ENCODE measurements at regions not wholly inside any gene's neighbourhood (a gene's known extent, or its start where the extent isn't known, plus 50 kb on each side); places are given as distances from the start of the nearest gene placed in this dataset.

GRCh38 chr9:113668061-113668460 lies 204.5 kb downstream of the RGS3 start:
- Histone ChIP-seq H4K5ac (ENCODE audit: insufficient read length, low read depth, low read length) (no peak overlapping the region), H3K4me3 (ENCODE audit: extremely low read depth in 1 of 4, insufficient read depth in 2 of 4, low read depth in 3 of 4, low read length in 4 of 4) (no peak overlapping the region), H2AK5ac (ENCODE audit: low read depth, low read length) (no peak overlapping the region), H3K23me2 (ENCODE audit: low read depth, low read length) (no peaks in the 10 kb centered on the region), H3K56ac (replicated peaks; ENCODE audit: insufficient read length, low read depth, low read length) (no peak overlapping the region), H3K23ac (ENCODE audit: insufficient read length) (no peak overlapping the region), H4K91ac (replicated peaks; ENCODE audit: insufficient read length, low read length) (no peak overlapping the region), H4K20me1 (replicated peaks in 1 of 2; ENCODE audit: control insufficient read depth in 1 of 2, insufficient read depth in 2 of 2, low read length in 2 of 2) (no peaks in the 10 kb centered on the region), H2BK20ac (ENCODE audit: low read length) (no peak overlapping the region), H3K36me3 (ENCODE audit: control insufficient read depth in 2 of 4, insufficient read depth in 4 of 4, low read length in 3 of 4) (no peaks in the 10 kb centered on the region), H2BK12ac (ENCODE audit: low read depth, low read length) (no peak overlapping the region), H3K79me2 (ENCODE audit: control insufficient read depth in 1 of 2, insufficient read depth in 2 of 2, low read length in 2 of 2) (no peaks in the 10 kb centered on the region), H2BK15ac (ENCODE audit: low read length) (no peak overlapping the region), H3K18ac (ENCODE audit: extremely low read depth, low read length) (no peak overlapping the region), H4K8ac (ENCODE audit: extremely low read depth, insufficient read depth, low read length) (no peak overlapping the region; the same call in 1 of the 2 replicates), H3K4me1 (replicated peaks in 1 of 4; ENCODE audit: control insufficient read depth in 3 of 4, insufficient read depth in 4 of 4, low read length in 3 of 4) (peaks cover 0 to 6% (median 0%) of the 10 kb centered on the region in 4 experiments; a peak in 1 of 7 replicates), H2BK5ac (ENCODE audit: low read depth, low read length) (no peak overlapping the region), H2AFZ (ENCODE audit: low read length) (no peak overlapping the region), H3K14ac (ENCODE audit: insufficient read length) (no peak overlapping the region), H3K4me2 (ENCODE audit: insufficient read depth in 1 of 2, low read depth in 2 of 2, low read length in 2 of 2) (no peak overlapping the region), H3K9me3 (ENCODE audit: insufficient read depth in 2 of 2, low read depth in 1 of 2, low read length in 1 of 2) (no peaks in the 10 kb centered on the region), H3K27me3 (replicated peaks in 1 of 4; ENCODE audit: control insufficient read depth in 3 of 4, extremely low read depth in 1 of 4, insufficient read depth in 3 of 4, low read length in 3 of 4) (0 out of 7 replicates have a peak, but pooled peaks cover 0 to 2% (median 0%) of the 10 kb centered on the region in 4 experiments), H3K79me1 (ENCODE audit: low read depth, low read length) (no peaks in the 10 kb centered on the region), H3K4ac (replicated peaks; ENCODE audit: insufficient read length, low read depth, low read length) (no peak overlapping the region), H3K27ac (ENCODE audit: low read depth, low read length) (no peak overlapping the region), H2BK120ac (replicated peaks; ENCODE audit: low read depth, low read length) (no peak overlapping the region), H3K9ac (replicated peaks in 1 of 4; ENCODE audit: extremely low read depth in 1 of 4, low read depth in 3 of 4, low read length in 3 of 4) (no peak overlapping the region)
- DNase-seq (ENCODE audit: low read depth in 1 of 2, low spot score in 2 of 2) (no peak), FAIRE-seq (no peak)
- CTCF ChIA-PET (ENCODE audit: partially characterized antibody): interaction anchor here (0.7 to 5.6 kb wide), 5 partner anchors 12 to 75 kb away, joined by 3 to 47 read pairs (median 5); no protein-coding TSS in a partner anchor
- WGBS, 2 experiments (ENCODE audit: extremely low coverage in 1 of 2, insufficient coverage in 1 of 2, insufficient read length in 1 of 2, insufficient replicate concordance in 2 of 2, low coverage in 1 of 2, low lambda C conversion rate in 2 of 2, missing lambda C conversion rate in 1 of 2): 97% methylated on average over 3 of the region's 3 CpGs; no CpG with 5 or more reads in 1 of the 2 experiments
- POLR2A ChIA-PET (ENCODE audit: partially characterized antibody): no interaction called here
- no peak for TF ChIP-seq ZNF274 (IDR thresholded peaks at IDR 0.05; ENCODE audit: borderline replicate concordance, extremely low read depth, low read length)
- no peak for TF ChIP-seq RAD21 (IDR thresholded peaks at IDR 0.05 in 1 of 2, conservative IDR thresholded peaks at IDR 0.05 in 1 of 2; ENCODE audit: low read depth in 2 of 2, low read length in 2 of 2)
- no peak for TF ChIP-seq SUZ12 (IDR thresholded peaks at IDR 0.05; ENCODE audit: low read length)
